OCI-LY7 (cell line): ENCODE measurements at regions not wholly inside any gene's neighbourhood (a gene's known extent, or its start where the extent isn't known, plus 50 kb on each side); places are given as distances from the start of the nearest gene placed in this dataset.

Experiments used
- BruUV-seq: library from RNA; stranded (reverse); fragments of 400-500 nt; replicated peaks from 2 replicates; lab custom pipeline; 2021; lab: Mats Ljungman, UMichigan
- CTCF ChIA-PET: fragments of 300-600 bp; sonication (Branson Sonifier 250); formaldehyde crosslinking; loops from one replicate; lab custom pipeline; 2022; ENCODE audit warnings: antibody characterized with exemption; ENCODE audit not compliant: unreplicated experiment; lab: Charles Lee
- POLR2A ChIA-PET: fragments of 300-600 bp; sonication (Branson Sonifier 250); formaldehyde crosslinking; loops from one replicate; lab custom pipeline; 2022; ENCODE audit warnings: antibody characterized with exemption; lab: Charles Lee
- DNase-seq: peaks from one replicate; pipeline ENCODE4 v3.0.0-alpha.2; 2015; ENCODE audit warnings: low spot score
- H2AFZ ChIP-seq: fragments of 200-600 bp; sonication (generic), shearing (Covaris generic); 2 replicates; pipeline ENCODE4 v1.6.1; 2014; ENCODE audit warnings: mild to moderate bottlenecking, antibody characterized with exemption, low read length, moderate library complexity
- H3K27ac ChIP-seq: fragments of 200-600 bp; sonication (generic); 2 replicates; pipeline ENCODE4 v1.5.1; 2014; ENCODE audit warnings: mixed run types, low read depth, mild to moderate bottlenecking, moderate library complexity, low read length, inconsistent platforms; ENCODE audit not compliant: poor library complexity, severe bottlenecking
- H3K36me3 ChIP-seq: fragments of 200-600 bp; sonication (generic); 2 replicates; pipeline ENCODE4 v1.6.1; 2014; ENCODE audit warnings: mild to moderate bottlenecking, antibody characterized with exemption, low read length, moderate library complexity, mixed read lengths; ENCODE audit not compliant: insufficient read depth
- H3K4me1 ChIP-seq: fragments of 200-600 bp; sonication (generic); 2 replicates; pipeline ENCODE4 v1.5.1; 2014; ENCODE audit warnings: mild to moderate bottlenecking, low read length; ENCODE audit not compliant: insufficient read depth, poor library complexity, severe bottlenecking
- H3K4me2 ChIP-seq: fragments of 200-600 bp; sonication (generic); 2 replicates; pipeline ENCODE4 v1.6.1; 2014; ENCODE audit warnings: mild to moderate bottlenecking, low read length
- H3K4me3 ChIP-seq: fragments of 200-600 bp; sonication (generic); 2 replicates; pipeline ENCODE4 v1.5.1; 2014; ENCODE audit warnings: mild to moderate bottlenecking, low read depth, low read length; ENCODE audit not compliant: poor library complexity, severe bottlenecking
- H3K79me2 ChIP-seq: fragments of 200-600 bp; sonication (generic); 2 replicates; pipeline ENCODE4 v1.6.1; 2016; ENCODE audit warnings: low read depth, mild to moderate bottlenecking, low read length, moderate library complexity, mixed read lengths; ENCODE audit not compliant: insufficient read depth
- H3K9me2 ChIP-seq: fragments of 200-600 bp; sonication (generic); 2 replicates; pipeline ENCODE4 v1.6.1; 2016; ENCODE audit warnings: mild to moderate bottlenecking, low read length, mixed read lengths; ENCODE audit not compliant: insufficient read depth
- H3K9me3 ChIP-seq: fragments of 200-600 bp; sonication (generic); 2 replicates; pipeline ENCODE4 v1.6.1; 2014; ENCODE audit warnings: mild to moderate bottlenecking, mixed run types, low read length, mixed read lengths
- H4K20me1 ChIP-seq: fragments of 200-600 bp; sonication (generic); 2 replicates; pipeline ENCODE4 v1.6.1; 2014; ENCODE audit warnings: mild to moderate bottlenecking, antibody characterized with exemption, low read length, moderate library complexity, mixed read lengths; ENCODE audit not compliant: insufficient read depth
- EZH2phosphoT487 ChIP-seq: fragments of 200-600 bp; sonication (generic); IDR thresholded peaks from 2 replicates; pipeline ENCODE4 v1.6.1; 2018; ENCODE audit warnings: low read depth, borderline replicate concordance, mild to moderate bottlenecking, mixed run types, antibody characterized with exemption, low read length, moderate library complexity, mixed read lengths
- intact Hi-C: fragments of 100-400 bp; cut with micrococcal nuclease; formaldehyde crosslinking; loops from one replicate; pipeline ENCODE4 v1.10.0; 2022; ENCODE audit not compliant: unreplicated experiment
- TF ChIP-seq, protein P1 (sequence below): fragments of 200-600 bp; sonication (generic); conservative IDR thresholded peaks from 2 replicates; pipeline ENCODE4 v1.5.1; 2014; ENCODE audit warnings: mild to moderate bottlenecking, antibody characterized with exemption, low read length, moderate library complexity, mixed read lengths

DNA sequence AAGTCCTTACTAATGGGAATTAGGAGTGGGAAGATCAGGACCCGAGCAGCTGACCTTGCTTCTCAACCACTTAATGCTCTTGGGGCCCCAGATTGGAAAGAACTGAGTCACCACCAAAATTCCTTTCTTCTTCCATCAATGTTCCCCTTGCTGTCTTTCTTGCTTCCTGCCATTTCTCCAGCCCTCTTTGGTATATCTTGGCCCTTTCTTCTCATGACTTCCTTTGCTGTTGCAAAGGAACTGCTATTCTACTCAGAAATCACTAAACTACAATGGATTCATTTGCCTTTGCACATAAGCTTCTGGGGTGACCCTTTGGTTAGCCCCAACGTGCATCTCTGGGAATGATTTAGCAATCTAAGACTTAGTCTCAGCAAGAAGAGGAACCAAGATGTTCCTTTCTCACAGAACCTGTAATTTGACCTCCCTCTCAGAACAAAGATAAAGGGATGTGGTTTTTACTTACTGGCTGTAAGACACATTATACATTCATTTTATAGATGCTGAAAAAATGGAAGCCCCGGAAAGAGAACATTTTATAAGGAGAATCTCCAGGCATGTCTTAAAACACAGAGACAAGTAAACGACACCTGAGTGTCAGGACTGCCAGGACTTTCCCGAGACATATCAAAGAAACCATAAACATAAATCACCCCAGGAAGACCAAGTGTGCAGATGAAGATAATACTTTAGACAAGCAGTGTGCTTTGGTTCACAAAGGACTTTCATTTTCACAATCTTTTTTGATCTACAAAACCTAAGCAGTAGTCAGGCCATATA lies 99.0 kb upstream of the TNFAIP3 start:
- no peak for TF ChIP-seq EZH2phosphoT487
- TF ChIP-seq, protein P1, sequence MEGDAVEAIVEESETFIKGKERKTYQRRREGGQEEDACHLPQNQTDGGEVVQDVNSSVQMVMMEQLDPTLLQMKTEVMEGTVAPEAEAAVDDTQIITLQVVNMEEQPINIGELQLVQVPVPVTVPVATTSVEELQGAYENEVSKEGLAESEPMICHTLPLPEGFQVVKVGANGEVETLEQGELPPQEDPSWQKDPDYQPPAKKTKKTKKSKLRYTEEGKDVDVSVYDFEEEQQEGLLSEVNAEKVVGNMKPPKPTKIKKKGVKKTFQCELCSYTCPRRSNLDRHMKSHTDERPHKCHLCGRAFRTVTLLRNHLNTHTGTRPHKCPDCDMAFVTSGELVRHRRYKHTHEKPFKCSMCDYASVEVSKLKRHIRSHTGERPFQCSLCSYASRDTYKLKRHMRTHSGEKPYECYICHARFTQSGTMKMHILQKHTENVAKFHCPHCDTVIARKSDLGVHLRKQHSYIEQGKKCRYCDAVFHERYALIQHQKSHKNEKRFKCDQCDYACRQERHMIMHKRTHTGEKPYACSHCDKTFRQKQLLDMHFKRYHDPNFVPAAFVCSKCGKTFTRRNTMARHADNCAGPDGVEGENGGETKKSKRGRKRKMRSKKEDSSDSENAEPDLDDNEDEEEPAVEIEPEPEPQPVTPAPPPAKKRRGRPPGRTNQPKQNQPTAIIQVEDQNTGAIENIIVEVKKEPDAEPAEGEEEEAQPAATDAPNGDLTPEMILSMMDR: no peak
- Histone ChIP-seq H3K4me3 (no peak overlapping the region), H3K4me1 (peaks cover 12% of the 10 kb centered on the region), H3K79me2 (no peaks in the 10 kb centered on the region), H3K4me2 (peak overlapping the region; percentile 28), H4K20me1 (no peaks in the 10 kb centered on the region), H3K9me2 (no peaks in the 10 kb centered on the region), H3K27ac (no peak overlapping the region), H3K36me3 (no peaks in the 10 kb centered on the region), H3K9me3 (no peaks in the 10 kb centered on the region), H2AFZ (peak overlapping the region; percentile 66)
- ChIA-PET POLR2A (interaction anchor here (1.1 to 2.5 kb wide), 3 partner anchors 9 to 13 kb away, joined by 3 to 14 read pairs (median 8); no protein-coding TSS in a partner anchor), CTCF (interaction anchor here (1.8 kb wide), 1 partner anchor 10 kb away, joined by 5 read pairs; no protein-coding TSS in a partner anchor)
- intact Hi-C loops: loop anchor here (5.0 kb wide), 1 partner anchor 61 kb away; no protein-coding TSS in a partner anchor
- peak; percentile 42 for DNase-seq
- BruUV-seq: no TSS peak

DNA sequence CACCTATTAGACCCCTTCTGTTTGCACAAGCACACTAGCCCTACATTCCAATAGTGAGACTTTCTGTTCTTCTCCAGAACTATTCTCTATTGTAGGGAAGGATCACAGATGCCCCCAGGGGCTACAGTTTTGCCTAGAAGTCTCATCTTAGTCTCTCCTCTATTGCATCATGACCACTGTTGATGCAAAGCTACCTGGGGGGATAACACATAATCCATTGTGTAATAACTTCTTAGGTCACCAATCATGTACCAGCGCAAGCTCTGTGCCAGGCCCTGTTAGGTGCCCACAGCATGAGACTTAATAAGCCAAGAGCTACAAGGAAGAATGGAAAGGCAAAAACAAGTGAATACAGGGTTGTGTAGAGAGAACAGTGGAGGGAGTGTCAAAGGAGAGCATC lies 98.1 kb upstream of the TNFAIP3 start:
- Histone ChIP-seq H3K79me2 (no peaks in the 10 kb centered on the region), H3K4me3 (no peak overlapping the region), H4K20me1 (no peaks in the 10 kb centered on the region), H3K36me3 (no peaks in the 10 kb centered on the region), H3K27ac (no peak overlapping the region), H3K4me2 (0 out of 2 replicates have a peak overlapping the region, but pooled peaks have one; percentile 28), H3K4me1 (peaks cover 12% of the 10 kb centered on the region), H2AFZ (peak overlapping the region; percentile 66; the same call in 1 of the 2 replicates), H3K9me2 (no peaks in the 10 kb centered on the region), H3K9me3 (no peaks in the 10 kb centered on the region)
- TF ChIP-seq, protein P1: no peak
- TF ChIP-seq EZH2phosphoT487: no peak
- BruUV-seq: no TSS peak
- intact Hi-C loops: loop anchor here (5.0 kb wide), 1 partner anchor 62 kb away; no protein-coding TSS in a partner anchor
- ChIA-PET CTCF (interaction anchor here (1.8 kb wide), 1 partner anchor 11 kb away, joined by 5 read pairs; no protein-coding TSS in a partner anchor), POLR2A (interaction anchor here (0.7 to 2.5 kb wide), 2 partner anchors 9 to 17 kb away, joined by 5 to 14 read pairs; no protein-coding TSS in a partner anchor)
- no peak for DNase-seq
